NT2/D1 (cell line): ENCODE measurements at regions not wholly inside any gene's neighbourhood (a gene's known extent, or its start where the extent isn't known, plus 50 kb on each side); places are given as distances from the start of the nearest gene placed in this dataset.
A peak's percentile ranks its signal among the peaks of the same experiment; 100 is the strongest.
"Not testable (repeated sequence)": the region's sequence is repeated elsewhere in the genome, so short reads cannot be mapped to it uniquely, and the experiment has no call there.

Experiments used
- DNase-seq: peaks from one replicate; pipeline ENCODE4 v3.0.0-alpha.2; 2011; ENCODE audit warnings: low read depth, low spot score
- H3K27me3 ChIP-seq: 2 replicates; pipeline ENCODE4 v1.6.0; 2011; ENCODE audit warnings: mild to moderate bottlenecking; ENCODE audit not compliant: insufficient read length, insufficient read depth
- H3K36me3 ChIP-seq: 2 replicates; pipeline ENCODE4 v1.6.1; 2011; ENCODE audit warnings: mild to moderate bottlenecking, low read length, mixed read lengths; ENCODE audit not compliant: insufficient read depth, insufficient read length
- H3K4me1 ChIP-seq: 2 replicates; pipeline ENCODE4 v1.5.1; 2011; ENCODE audit not compliant: insufficient read depth, insufficient read length
- H3K4me3 ChIP-seq: 2 replicates; pipeline ENCODE4 v1.5.1; 2011; ENCODE audit warnings: low read depth; ENCODE audit not compliant: insufficient read length
- H3K9ac ChIP-seq: 2 replicates; pipeline ENCODE4 v1.6.0; 2011; ENCODE audit warnings: low read depth; ENCODE audit not compliant: insufficient read length
- H3K9me3 ChIP-seq: 2 replicates; pipeline ENCODE4 v1.5.1; 2011; ENCODE audit warnings: mild to moderate bottlenecking, low read length; ENCODE audit not compliant: insufficient read depth
- SUZ12 ChIP-seq: IDR thresholded peaks from 2 replicates; pipeline ENCODE4 v1.6.1; 2011; ENCODE audit not compliant: insufficient read length, insufficient read depth; ENCODE audit errors: extremely low read depth
- YY1 ChIP-seq: IDR thresholded peaks from 2 replicates; pipeline ENCODE4 v1.6.1; 2011; ENCODE audit not compliant: insufficient read length, insufficient read depth
- ZNF274 ChIP-seq: IDR thresholded peaks from 2 replicates; pipeline ENCODE4 v1.6.1; 2011; ENCODE audit warnings: mild to moderate bottlenecking, low read depth, low read length

DNA sequence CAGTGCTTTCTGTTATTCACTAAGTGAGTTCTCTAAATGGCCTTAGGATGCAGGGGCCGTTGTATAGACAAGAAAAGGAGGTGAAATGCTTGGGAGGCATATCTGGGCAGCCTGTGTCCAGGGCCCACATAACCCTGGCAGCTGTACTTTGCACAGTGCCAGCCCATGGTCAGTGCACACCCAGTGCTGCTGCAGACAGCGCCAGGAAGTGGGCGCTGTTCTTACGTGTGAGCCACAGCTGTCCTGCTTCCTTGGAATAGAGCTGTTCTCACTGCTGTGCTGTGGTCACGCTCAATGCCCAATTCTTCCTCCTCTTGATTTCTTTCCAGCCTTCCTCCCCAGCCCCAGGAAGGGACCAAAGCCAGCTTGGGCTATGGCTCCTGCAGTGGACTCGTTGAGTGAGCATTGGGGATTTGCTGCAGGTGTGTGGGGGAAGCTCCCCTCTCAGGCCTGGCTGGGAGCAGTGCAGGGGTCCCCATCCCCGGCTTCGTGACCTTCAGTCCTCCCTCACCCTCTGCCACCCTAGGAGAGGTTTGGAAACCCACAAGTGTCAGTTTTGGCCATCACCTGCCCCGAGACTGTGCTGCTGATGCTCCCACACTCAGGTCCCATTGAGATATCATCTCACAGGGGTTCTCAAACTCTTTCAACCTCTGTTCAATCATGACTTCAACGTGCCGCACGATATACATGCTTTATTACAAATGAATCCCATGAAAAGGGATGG lies 246.8 kb upstream of the EXOC2 start:
- Histone ChIP-seq H3K4me1 (no peaks in the 10 kb centered on the region), H3K4me3 (no peak overlapping the region), H3K9me3 (peaks cover 19% of the 10 kb centered on the region), H3K9ac (no peak overlapping the region), H3K27me3 (peaks cover 14% of the 10 kb centered on the region), H3K36me3 (no peaks in the 10 kb centered on the region)
- no peak for DNase-seq
- no peak for TF ChIP-seq ZNF274
- TF ChIP-seq YY1 = no peak
- no peak for TF ChIP-seq SUZ12

DNA sequence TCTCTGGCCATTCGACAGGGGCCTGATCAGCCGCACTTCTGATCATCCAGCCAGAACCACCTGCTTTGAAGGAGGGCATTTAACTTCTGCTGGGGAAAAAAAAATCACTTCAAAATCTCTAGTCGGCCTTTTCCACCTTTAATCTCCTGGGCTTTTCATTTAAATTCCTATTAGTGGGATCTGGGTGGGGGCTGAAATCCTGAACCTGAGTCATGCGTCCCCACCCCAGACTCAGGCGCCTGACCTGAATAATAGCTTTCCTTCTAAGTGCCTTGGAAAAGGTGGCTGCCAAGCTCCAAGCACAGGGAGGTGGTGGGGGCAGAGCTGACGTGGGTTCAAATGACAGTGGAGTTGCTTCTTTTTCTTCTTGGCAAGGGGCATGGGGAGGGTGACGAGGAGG lies 246.0 kb upstream of the EXOC2 start:
- H3K36me3 ChIP-seq = no peaks in the 10 kb centered on the region
- peaks cover 18% of the 10 kb centered on the region for H3K27me3 ChIP-seq
- H3K9ac ChIP-seq = no peak overlapping the region
- H3K4me1 ChIP-seq = no peaks in the 10 kb centered on the region
- TF ChIP-seq SUZ12 (no peak), ZNF274 (no peak)
- DNase-seq = no peak
- H3K4me3 ChIP-seq = no peak overlapping the region
- peaks cover 11% of the 10 kb centered on the region for H3K9me3 ChIP-seq

- DNase-seq = peak; percentile 23
- Histone ChIP-seq H3K9me3 (peaks cover 6% of the 10 kb centered on the region), H3K4me3 (no peak overlapping the region), H3K9ac (no peak overlapping the region), H3K27me3 (peaks cover 18% of the 10 kb centered on the region), H3K36me3 (no peaks in the 10 kb centered on the region), H3K4me1 (no peaks in the 10 kb centered on the region)
- TF ChIP-seq ZNF274 (no peak), YY1 (no peak), SUZ12 (no peak)
Measured at GRCh38 chr6:938271-938905, 245.4 kb upstream of the EXOC2 start.

GRCh38 chr6:935582-935981 lies 242.6 kb upstream of the EXOC2 start:
- H3K9ac ChIP-seq = no peak overlapping the region
- H3K27me3 ChIP-seq = peaks cover 18% of the 10 kb centered on the region
- no peak overlapping the region for H3K4me3 ChIP-seq
- TF ChIP-seq SUZ12 (no peak), YY1 (no peak), ZNF274 (no peak)
- H3K36me3 ChIP-seq = no peaks in the 10 kb centered on the region
- H3K4me1 ChIP-seq = no peaks in the 10 kb centered on the region
- no peak for DNase-seq
- H3K9me3 ChIP-seq = no peaks in the 10 kb centered on the region; the same call in 1 of the 2 replicates

DNA sequence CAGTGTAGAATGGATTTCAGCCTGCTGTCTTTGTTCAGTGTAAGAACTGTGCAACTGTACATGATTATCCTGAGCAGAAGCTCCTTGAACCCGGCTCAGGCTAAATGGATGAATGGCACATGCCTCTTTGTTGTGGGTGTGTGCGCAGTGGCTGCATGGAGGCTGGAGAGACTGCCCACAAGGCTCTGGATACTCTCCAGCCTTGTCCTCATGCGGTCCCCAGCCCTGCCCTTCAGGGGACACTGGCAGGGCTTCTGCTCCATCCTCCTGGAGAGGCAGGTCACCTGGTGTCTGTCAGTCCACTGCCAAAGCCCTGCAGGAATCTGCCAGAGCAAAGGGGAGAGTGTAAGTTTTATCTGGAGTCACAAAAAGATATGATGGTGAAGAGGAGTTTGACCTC lies 241.7 kb upstream of the EXOC2 start:
- H3K9ac ChIP-seq = no peak overlapping the region
- TF ChIP-seq ZNF274 (no peak), YY1 (no peak), SUZ12 (no peak)
- no peak for DNase-seq
- H3K27me3 ChIP-seq = peaks cover 18% of the 10 kb centered on the region
- H3K4me1 ChIP-seq = no peaks in the 10 kb centered on the region
- H3K4me3 ChIP-seq = no peak overlapping the region
- no peaks in the 10 kb centered on the region; the same call in 1 of the 2 replicates for H3K9me3 ChIP-seq
- no peaks in the 10 kb centered on the region for H3K36me3 ChIP-seq

DNA sequence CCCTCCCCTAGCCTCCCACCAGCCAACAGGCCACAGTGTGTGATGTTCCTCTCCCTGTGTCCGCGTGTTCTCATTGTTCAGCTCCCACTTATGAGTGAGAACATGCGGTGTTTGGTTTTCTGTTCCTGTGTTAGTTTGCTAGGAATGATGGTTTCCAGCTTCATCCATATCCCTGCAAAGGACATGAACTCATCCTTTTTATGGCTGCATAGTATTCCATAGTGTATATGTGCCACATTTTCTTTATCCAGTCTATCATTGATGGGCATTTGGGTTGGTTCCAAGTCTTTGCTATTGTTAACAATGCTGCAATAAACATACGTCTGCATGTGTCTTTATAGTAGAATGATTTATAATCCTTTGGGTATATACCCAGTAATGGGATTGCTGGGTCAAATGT lies 239.0 kb upstream of the EXOC2 start:
- H3K9me3 ChIP-seq, DNase-seq, H3K9ac ChIP-seq, H3K4me3 ChIP-seq, H3K36me3 ChIP-seq, H3K4me1 ChIP-seq: not testable (repeated sequence)
- peaks cover 14% of the 10 kb centered on the region for H3K27me3 ChIP-seq

GRCh38 chr6:927157-927556 lies 234.2 kb upstream of the EXOC2 start:
- no peak overlapping the region for H3K4me3 ChIP-seq
- H3K4me1 ChIP-seq = no peaks in the 10 kb centered on the region
- peaks cover 5% of the 10 kb centered on the region; the same call in 1 of the 2 replicates for H3K9me3 ChIP-seq
- TF ChIP-seq ZNF274 = no peak
- no peak for TF ChIP-seq YY1
- TF ChIP-seq SUZ12 = no peak
- H3K36me3 ChIP-seq = no peaks in the 10 kb centered on the region
- H3K27me3 ChIP-seq = no peaks in the 10 kb centered on the region
- no peak for DNase-seq
- no peak overlapping the region for H3K9ac ChIP-seq
